Fibroblast of lung (primary cell): ENCODE measurements at regions not wholly inside any gene's neighbourhood (a gene's known extent, or its start where the extent isn't known, plus 50 kb on each side); places are given as distances from the start of the nearest gene placed in this dataset.

Experiments used
- EZH2 ChIP-seq: IDR thresholded peaks from 2 replicates; pipeline ENCODE4 v1.5.1; 2012; ENCODE audit warnings: low read length, control low read depth, mild to moderate bottlenecking; ENCODE audit errors: missing control alignments
- TF ChIP-seq, protein P1 (sequence below), 2 donors: IDR thresholded peaks in 1 of 2; conservative IDR thresholded peaks in 1 of 2; 1 replicate in 1 of 2; 2 replicates in 1 of 2; pipeline ENCODE4 v1.5.1; 2011 to 2012; ENCODE audit warnings: low read length in 2 of 2, control low read depth in 1 of 2, inconsistent platforms in 1 of 2, low read depth in 1 of 2, mild to moderate bottlenecking in 1 of 2

DNA sequence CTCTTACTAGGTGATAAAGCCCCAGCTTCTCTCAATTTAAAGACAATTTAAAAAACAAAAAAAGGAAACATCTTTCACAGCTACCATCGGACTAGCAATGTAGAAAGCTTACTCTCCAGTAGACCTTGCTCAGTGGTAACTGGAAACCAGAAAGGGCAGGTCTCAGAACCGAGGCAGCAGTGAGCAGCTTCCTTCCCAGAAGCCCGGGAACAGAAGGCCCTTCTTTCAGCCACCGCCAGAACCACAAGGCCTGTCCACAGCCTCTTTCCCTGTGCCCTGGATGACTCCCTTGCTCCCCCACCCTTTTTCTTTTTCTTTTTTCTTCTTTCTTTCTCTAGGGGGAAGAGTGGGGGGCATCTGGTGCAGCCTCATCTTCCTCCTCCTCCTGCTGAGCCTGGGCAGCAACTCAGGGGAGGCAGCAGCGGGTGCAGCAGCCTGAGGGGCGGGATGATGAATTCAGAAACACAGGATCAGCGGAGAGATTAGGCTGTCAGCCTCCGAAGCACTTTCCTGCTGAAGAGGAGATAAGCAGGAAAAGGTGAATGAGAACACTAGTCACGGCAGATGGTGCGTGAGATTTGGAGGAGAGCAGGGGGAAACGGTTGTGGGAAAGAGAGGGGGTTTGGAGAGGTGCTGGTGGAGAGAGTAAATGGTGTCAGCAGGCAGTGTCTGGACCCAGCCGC, 158.5 kb downstream of the ID4 start:
- TF ChIP-seq, protein P1, sequence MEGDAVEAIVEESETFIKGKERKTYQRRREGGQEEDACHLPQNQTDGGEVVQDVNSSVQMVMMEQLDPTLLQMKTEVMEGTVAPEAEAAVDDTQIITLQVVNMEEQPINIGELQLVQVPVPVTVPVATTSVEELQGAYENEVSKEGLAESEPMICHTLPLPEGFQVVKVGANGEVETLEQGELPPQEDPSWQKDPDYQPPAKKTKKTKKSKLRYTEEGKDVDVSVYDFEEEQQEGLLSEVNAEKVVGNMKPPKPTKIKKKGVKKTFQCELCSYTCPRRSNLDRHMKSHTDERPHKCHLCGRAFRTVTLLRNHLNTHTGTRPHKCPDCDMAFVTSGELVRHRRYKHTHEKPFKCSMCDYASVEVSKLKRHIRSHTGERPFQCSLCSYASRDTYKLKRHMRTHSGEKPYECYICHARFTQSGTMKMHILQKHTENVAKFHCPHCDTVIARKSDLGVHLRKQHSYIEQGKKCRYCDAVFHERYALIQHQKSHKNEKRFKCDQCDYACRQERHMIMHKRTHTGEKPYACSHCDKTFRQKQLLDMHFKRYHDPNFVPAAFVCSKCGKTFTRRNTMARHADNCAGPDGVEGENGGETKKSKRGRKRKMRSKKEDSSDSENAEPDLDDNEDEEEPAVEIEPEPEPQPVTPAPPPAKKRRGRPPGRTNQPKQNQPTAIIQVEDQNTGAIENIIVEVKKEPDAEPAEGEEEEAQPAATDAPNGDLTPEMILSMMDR (conservative IDR thresholded peaks at IDR 0.05 in 1 of 2, IDR thresholded peaks at IDR 0.05 in 1 of 2; ENCODE audit: low read depth in 1 of 2, low read length in 2 of 2), result no peak
- TF ChIP-seq EZH2, result no peak
